ENCODE measurements at regions not wholly inside any gene's neighbourhood (a gene's known extent, or its start where the extent isn't known, plus 50 kb on each side); places are given as distances from the start of the nearest gene placed in this dataset.
A peak's percentile ranks its signal among the peaks of the same experiment; 100 is the strongest.
"Not testable (repeated sequence)": the region's sequence is repeated elsewhere in the genome, so short reads cannot be mapped to it uniquely, and the experiment has no call there.

- H3K4me3 ChIP-seq (ENCODE audit: low read depth, low read length); POLR2A ChIA-PET; DNase-seq (ENCODE audit: low read depth, low spot score); CTCF ChIA-PET: not testable (repeated sequence)
Observed at GRCh38 chr7:5121256-5121655, 68.8 kb upstream of the WIPI2 start.

GRCh38 chr7:5131238-5131637 lies 58.8 kb upstream of the WIPI2 start:
- DNase-seq (ENCODE audit: low read depth, low spot score); POLR2A ChIA-PET; CTCF ChIA-PET; H3K4me3 ChIP-seq (ENCODE audit: low read depth, low read length): not testable (repeated sequence)

GRCh38 chr7:5132539-5132938 lies 57.5 kb upstream of the WIPI2 start:
- no peak overlapping the region for H3K4me3 ChIP-seq (ENCODE audit: low read depth, low read length)
- POLR2A ChIA-PET: no interaction called here
- TF ChIP-seq CTCF (IDR thresholded peaks at IDR 0.05; ENCODE audit: insufficient read depth, low read length, missing control alignments): no peak
- no peak for DNase-seq (ENCODE audit: low read depth, low spot score)
- CTCF ChIA-PET: no interaction called here

- ChIA-PET POLR2A (interaction anchor here (0.6 kb wide), 1 partner anchor 364 kb away, joined by 3 read pairs; no protein-coding TSS in a partner anchor), CTCF (interaction anchor here (1.2 to 1.4 kb wide), 2 partner anchors 10 to 311 kb away, joined by 3 read pairs; no protein-coding TSS in a partner anchor)
Observed at GRCh38 chr7:5139998-5140397, 50.0 kb upstream of the WIPI2 start.

More at GRCh38 chr7:5139998-5140397, 50.0 kb upstream of the WIPI2 start:
- no peak overlapping the region for H3K4me3 ChIP-seq (ENCODE audit: low read depth, low read length)
- no peak for DNase-seq (ENCODE audit: low read depth, low spot score)
- peak; percentile 17 for TF ChIP-seq CTCF (IDR thresholded peaks at IDR 0.05; ENCODE audit: insufficient read depth, low read length, missing control alignments)

Data from AG04449 (cell line).